HG03378 (cell line): ENCODE measurements at regions not wholly inside any gene's neighbourhood (a gene's known extent, or its start where the extent isn't known, plus 50 kb on each side); places are given as distances from the start of the nearest gene placed in this dataset.

ENCODE experiments used
- ATAC-seq: cut with Tn5 transposase; IDR thresholded peaks from one replicate; pipeline ENCODE4 v1.9.1; 2021; ENCODE audit warnings: mild to moderate bottlenecking, moderate library complexity; ENCODE audit not compliant: unreplicated experiment

GRCh38 chr4:53654300-53654758 lies 63.0 kb upstream of the LNX1 start:
- ATAC-seq, result peak; percentile 43

- ATAC-seq, result peak; percentile 56
Observed at GRCh38 chr4:53653484-53654053, 62.3 kb upstream of the LNX1 start.

- no peak for ATAC-seq
Observed at GRCh38 chr4:53651156-53651735, 60.0 kb upstream of the LNX1 start.

GRCh38 chr4:53649357-53649756 lies 58.1 kb upstream of the LNX1 start:
- no peak for ATAC-seq

GRCh38 chr4:53647547-53647946 lies 56.3 kb upstream of the LNX1 start:
- ATAC-seq, result no peak

GRCh38 chr4:53646795-53647194 lies 55.5 kb upstream of the LNX1 start:
- ATAC-seq, result no peak

GRCh38 chr4:53645108-53645507 lies 53.8 kb upstream of the LNX1 start:
- ATAC-seq, result no peak

- ATAC-seq, result no peak
Observed at GRCh38 chr4:53644607-53645006, 53.3 kb upstream of the LNX1 start.
